GM12892 (cell line): ENCODE measurements at regions not wholly inside any gene's neighbourhood (a gene's known extent, or its start where the extent isn't known, plus 50 kb on each side); places are given as distances from the start of the nearest gene placed in this dataset.

Source experiments
- POLR2A ChIP-seq: IDR thresholded peaks from 2 replicates; pipeline ENCODE4 v1.6.1; 2011; ENCODE audit warnings: low read depth, low read length, control low read depth
- POLR2AphosphoS5 ChIP-seq: IDR thresholded peaks from 2 replicates; pipeline ENCODE4 v1.6.1; 2011; ENCODE audit warnings: low read depth, low read length, control low read depth
- TAF1 ChIP-seq: IDR thresholded peaks from 2 replicates; pipeline ENCODE4 v1.6.1; 2011; ENCODE audit warnings: low read depth, mild to moderate bottlenecking, control low read depth, low read length, borderline replicate concordance

GRCh38 chr6:10080561-10080960, 334.3 kb downstream of the TFAP2A start:
- TF ChIP-seq POLR2A (no peak), POLR2AphosphoS5 (no peak), TAF1 (no peak)
